Pons (tissue), 1 donor: ENCODE measurements at regions not wholly inside any gene's neighbourhood (a gene's known extent, or its start where the extent isn't known, plus 50 kb on each side); places are given as distances from the start of the nearest gene placed in this dataset.

ENCODE experiments used
- DNase-seq: peaks from one replicate; pipeline ENCODE4 v3.0.0-alpha.2; 2016; ENCODE audit warnings: low spot score

GRCh38 chr1:75083223-75083622 lies 51.0 kb upstream of the LHX8 start:
- no peak for DNase-seq

- DNase-seq, result no peak
Measured at GRCh38 chr1:75083848-75084514, 50.2 kb upstream of the LHX8 start.
